Suprapubic skin (tissue), 4 donors: ENCODE measurements at regions not wholly inside any gene's neighbourhood (a gene's known extent, or its start where the extent isn't known, plus 50 kb on each side); places are given as distances from the start of the nearest gene placed in this dataset.

ENCODE experiments used
- EP300 ChIP-seq: sonication (generic); formaldehyde crosslinking; IDR thresholded peaks from one replicate; pipeline ENCODE4 v1.6.1; 2017; ENCODE audit warnings: antibody characterized with exemption
- POLR2A ChIP-seq, 2 donors: fragments of 450-650 bp; IDR thresholded peaks; one replicate each; pipeline ENCODE4 v1.6.1; 2017; ENCODE audit warnings: antibody characterized with exemption in 2 of 2, mild to moderate bottlenecking in 2 of 2, moderate library complexity in 2 of 2
- POLR2AphosphoS5 ChIP-seq, 3 donors: sonication (generic); formaldehyde crosslinking; IDR thresholded peaks; one replicate each; pipeline ENCODE4 v1.6.1; 2017; ENCODE audit warnings: antibody characterized with exemption in 3 of 3
- TF ChIP-seq, protein P1 (sequence below), 2 donors: fragments of 200-600 bp in 1 of 2; fragments of 450-650 bp in 1 of 2; sonication (generic) in 1 of 2; IDR thresholded peaks; one replicate each; pipeline ENCODE4 v1.5.1; 2016 to 2019; ENCODE audit warnings: antibody characterized with exemption in 2 of 2, mild to moderate bottlenecking in 1 of 2, moderate library complexity in 1 of 2

DNA sequence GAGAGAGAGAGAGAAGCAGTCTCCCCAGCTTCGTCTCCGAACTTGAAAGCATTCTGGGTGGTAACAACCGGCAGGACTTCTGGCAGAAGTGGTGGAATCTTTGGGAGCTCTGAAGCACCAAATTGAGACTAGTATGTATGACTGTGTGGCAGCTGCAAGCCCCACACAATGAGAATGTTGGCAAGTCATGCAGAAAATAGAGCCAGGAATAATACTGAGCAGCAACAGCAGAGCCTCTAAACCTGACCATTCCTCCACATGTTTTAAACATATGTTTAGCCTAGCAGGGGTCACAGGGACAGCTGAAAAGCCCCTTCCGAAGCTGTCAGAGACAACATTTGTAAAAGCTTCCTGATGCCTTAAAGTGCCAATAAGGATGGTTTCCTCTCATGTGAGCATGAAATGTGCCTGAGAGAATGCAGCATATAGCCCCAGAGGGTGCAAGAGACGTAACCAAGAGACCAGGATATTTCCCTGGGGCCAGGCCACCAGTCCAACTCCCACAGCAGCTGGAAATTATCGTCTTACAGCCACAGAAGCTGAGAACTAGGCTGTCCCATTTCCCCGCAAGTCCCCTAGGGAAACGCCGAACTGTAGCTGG, 178.6 kb upstream of the CCDC54 start:
- TF ChIP-seq EP300, result no peak
- TF ChIP-seq, protein P1, sequence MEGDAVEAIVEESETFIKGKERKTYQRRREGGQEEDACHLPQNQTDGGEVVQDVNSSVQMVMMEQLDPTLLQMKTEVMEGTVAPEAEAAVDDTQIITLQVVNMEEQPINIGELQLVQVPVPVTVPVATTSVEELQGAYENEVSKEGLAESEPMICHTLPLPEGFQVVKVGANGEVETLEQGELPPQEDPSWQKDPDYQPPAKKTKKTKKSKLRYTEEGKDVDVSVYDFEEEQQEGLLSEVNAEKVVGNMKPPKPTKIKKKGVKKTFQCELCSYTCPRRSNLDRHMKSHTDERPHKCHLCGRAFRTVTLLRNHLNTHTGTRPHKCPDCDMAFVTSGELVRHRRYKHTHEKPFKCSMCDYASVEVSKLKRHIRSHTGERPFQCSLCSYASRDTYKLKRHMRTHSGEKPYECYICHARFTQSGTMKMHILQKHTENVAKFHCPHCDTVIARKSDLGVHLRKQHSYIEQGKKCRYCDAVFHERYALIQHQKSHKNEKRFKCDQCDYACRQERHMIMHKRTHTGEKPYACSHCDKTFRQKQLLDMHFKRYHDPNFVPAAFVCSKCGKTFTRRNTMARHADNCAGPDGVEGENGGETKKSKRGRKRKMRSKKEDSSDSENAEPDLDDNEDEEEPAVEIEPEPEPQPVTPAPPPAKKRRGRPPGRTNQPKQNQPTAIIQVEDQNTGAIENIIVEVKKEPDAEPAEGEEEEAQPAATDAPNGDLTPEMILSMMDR (IDR thresholded peaks at IDR 0.05), result no peak
- TF ChIP-seq POLR2A (IDR thresholded peaks at IDR 0.05), result no peak
- no peak for TF ChIP-seq POLR2AphosphoS5 (IDR thresholded peaks at IDR 0.05)
